ENCODE measurements at regions not wholly inside any gene's neighbourhood (a gene's known extent, or its start where the extent isn't known, plus 50 kb on each side); places are given as distances from the start of the nearest gene placed in this dataset.

GRCh38 chr18:47480166-47480565 is 228.7 kb upstream of the SKOR2 start:
- DNase-seq (ENCODE audit: low spot score), result no peak

GRCh38 chr18:47471784-47472183 is 220.3 kb upstream of the SKOR2 start:
- no peak for DNase-seq (ENCODE audit: low spot score)

GRCh38 chr18:47470941-47471340 is 219.5 kb upstream of the SKOR2 start:
- DNase-seq (ENCODE audit: low spot score), result no peak

GRCh38 chr18:47469576-47469975 is 218.1 kb upstream of the SKOR2 start:
- no peak for DNase-seq (ENCODE audit: low spot score)

GRCh38 chr18:47461977-47462376 is 210.5 kb upstream of the SKOR2 start:
- DNase-seq (ENCODE audit: low spot score), result no peak

GRCh38 chr18:47461406-47461948 is 210.0 kb upstream of the SKOR2 start:
- no peak for DNase-seq (ENCODE audit: low spot score)

GRCh38 chr18:47458483-47458882 is 207.0 kb upstream of the SKOR2 start:
- no peak for DNase-seq (ENCODE audit: low spot score)

- DNase-seq (ENCODE audit: low spot score), result no peak
Observed at GRCh38 chr18:47457614-47458013, 206.2 kb upstream of the SKOR2 start.

- no peak for DNase-seq (ENCODE audit: low spot score)
Observed at GRCh38 chr18:47453038-47453437, 201.6 kb upstream of the SKOR2 start.

GRCh38 chr18:47448956-47449355 is 197.5 kb upstream of the SKOR2 start:
- no peak for DNase-seq (ENCODE audit: low spot score)

GRCh38 chr18:47441914-47442313 is 190.5 kb upstream of the SKOR2 start:
- DNase-seq (ENCODE audit: low spot score), result no peak

GRCh38 chr18:47438001-47438400 is 186.5 kb upstream of the SKOR2 start:
- no peak for DNase-seq (ENCODE audit: low spot score)

GRCh38 chr18:47436871-47437270 is 185.4 kb upstream of the SKOR2 start:
- no peak for DNase-seq (ENCODE audit: low spot score)

- DNase-seq (ENCODE audit: low spot score), result no peak
Observed at GRCh38 chr18:47434214-47434746, 182.8 kb upstream of the SKOR2 start.

GRCh38 chr18:47427923-47428637 is 176.6 kb upstream of the SKOR2 start:
- DNase-seq (ENCODE audit: low spot score), result no peak

- DNase-seq (ENCODE audit: low spot score), result no peak
Observed at GRCh38 chr18:47427072-47427471, 175.6 kb upstream of the SKOR2 start.

- no peak for DNase-seq (ENCODE audit: low spot score)
Observed at GRCh38 chr18:47425365-47425764, 173.9 kb upstream of the SKOR2 start.

GRCh38 chr18:47422524-47422923 is 171.1 kb upstream of the SKOR2 start:
- peak; percentile 40 for DNase-seq (ENCODE audit: low spot score)

- DNase-seq (ENCODE audit: low spot score), result no peak
Observed at GRCh38 chr18:47420130-47420529, 168.7 kb upstream of the SKOR2 start.

GRCh38 chr18:47418746-47419145 is 167.3 kb upstream of the SKOR2 start:
- peak; percentile 21 for DNase-seq (ENCODE audit: low spot score)

GRCh38 chr18:47417807-47418206 is 166.3 kb upstream of the SKOR2 start:
- DNase-seq (ENCODE audit: low spot score), result no peak

- DNase-seq (ENCODE audit: low spot score), result no peak
Observed at GRCh38 chr18:47415881-47416280, 164.4 kb upstream of the SKOR2 start.

- no peak for DNase-seq (ENCODE audit: low spot score)
Observed at GRCh38 chr18:47413327-47413726, 161.9 kb upstream of the SKOR2 start.

GRCh38 chr18:47412924-47413323 is 161.5 kb upstream of the SKOR2 start:
- no peak for DNase-seq (ENCODE audit: low spot score)
